HG02870 (cell line): ENCODE measurements at regions not wholly inside any gene's neighbourhood (a gene's known extent, or its start where the extent isn't known, plus 50 kb on each side); places are given as distances from the start of the nearest gene placed in this dataset.
"Not testable (repeated sequence)": the region's sequence is repeated elsewhere in the genome, so short reads cannot be mapped to it uniquely, and the experiment has no call there.

Source experiments
- ATAC-seq: cut with Tn5 transposase; IDR thresholded peaks from one replicate; pipeline ENCODE4 v1.9.1; 2021; ENCODE audit warnings: mild to moderate bottlenecking, moderate library complexity; ENCODE audit not compliant: unreplicated experiment

DNA sequence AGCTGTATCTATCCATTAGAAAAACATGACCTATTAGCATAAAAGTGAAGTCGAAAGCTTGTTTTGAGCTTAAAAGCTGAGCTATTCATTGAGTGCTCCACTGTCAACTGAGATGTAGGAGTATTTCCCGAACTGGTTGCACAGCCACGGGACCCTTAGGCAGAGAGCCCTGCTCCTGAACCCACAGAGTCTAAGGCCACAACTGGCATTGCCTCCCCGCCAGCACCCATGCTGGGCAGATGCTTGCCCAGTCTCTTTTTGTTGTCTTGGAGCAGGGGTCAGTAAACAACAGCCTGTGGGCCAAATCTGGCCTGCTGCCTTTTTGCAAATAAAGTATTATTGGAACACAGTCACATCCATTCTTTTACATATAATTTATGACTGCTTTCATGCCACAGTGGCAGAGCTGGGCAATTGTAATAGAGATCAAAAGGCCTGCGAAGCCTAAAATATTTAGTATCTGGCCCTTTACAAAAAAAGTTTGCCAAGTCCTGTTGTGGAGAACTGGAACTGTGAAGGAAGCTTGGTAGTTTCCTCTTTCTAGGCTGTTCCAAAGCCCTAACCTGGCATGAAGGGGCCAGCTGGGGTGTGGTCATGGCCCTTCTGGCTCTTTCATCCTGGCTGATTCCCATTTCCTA, 58.4 kb upstream of the WAPL start:
- no peak for ATAC-seq

DNA sequence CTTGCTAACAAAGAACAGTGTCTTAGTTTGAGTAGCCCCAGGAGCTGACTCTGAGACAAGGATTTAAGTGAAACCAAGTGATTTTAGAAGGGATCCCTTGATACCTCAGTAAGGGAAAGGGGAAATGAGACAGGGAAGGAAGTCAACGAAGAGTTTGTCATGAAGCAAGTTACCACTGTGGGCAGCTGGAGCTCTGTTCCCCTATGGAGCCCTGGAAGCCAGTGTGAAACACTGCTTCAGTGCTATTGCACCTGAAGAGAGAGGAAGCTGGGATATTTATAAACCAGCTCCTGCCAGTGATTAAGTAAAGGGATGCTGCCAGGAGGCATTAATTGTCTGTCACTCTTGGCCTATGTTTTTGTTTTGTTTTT, 58.9 kb upstream of the WAPL start:
- no peak for ATAC-seq

DNA sequence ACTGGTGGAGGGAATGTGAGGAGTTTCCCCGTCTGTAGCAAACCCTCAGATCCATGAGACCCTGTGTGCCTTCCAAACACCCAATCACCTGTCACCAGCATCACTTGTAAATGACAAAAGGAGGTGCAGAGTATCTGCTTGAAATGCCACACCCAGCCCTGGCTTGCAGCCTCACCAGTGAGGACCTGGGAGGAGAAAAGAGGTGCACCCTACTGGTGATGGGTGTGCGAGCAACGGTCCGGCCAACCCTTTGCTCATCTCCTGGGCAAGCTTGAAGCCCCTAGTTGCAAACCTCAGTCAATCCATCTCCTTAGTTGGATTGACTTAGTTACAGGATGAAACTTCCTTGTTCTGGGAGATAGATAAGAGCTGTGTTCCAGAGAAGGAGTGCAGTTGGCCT, 62.4 kb upstream of the WAPL start:
- no peak for ATAC-seq

DNA sequence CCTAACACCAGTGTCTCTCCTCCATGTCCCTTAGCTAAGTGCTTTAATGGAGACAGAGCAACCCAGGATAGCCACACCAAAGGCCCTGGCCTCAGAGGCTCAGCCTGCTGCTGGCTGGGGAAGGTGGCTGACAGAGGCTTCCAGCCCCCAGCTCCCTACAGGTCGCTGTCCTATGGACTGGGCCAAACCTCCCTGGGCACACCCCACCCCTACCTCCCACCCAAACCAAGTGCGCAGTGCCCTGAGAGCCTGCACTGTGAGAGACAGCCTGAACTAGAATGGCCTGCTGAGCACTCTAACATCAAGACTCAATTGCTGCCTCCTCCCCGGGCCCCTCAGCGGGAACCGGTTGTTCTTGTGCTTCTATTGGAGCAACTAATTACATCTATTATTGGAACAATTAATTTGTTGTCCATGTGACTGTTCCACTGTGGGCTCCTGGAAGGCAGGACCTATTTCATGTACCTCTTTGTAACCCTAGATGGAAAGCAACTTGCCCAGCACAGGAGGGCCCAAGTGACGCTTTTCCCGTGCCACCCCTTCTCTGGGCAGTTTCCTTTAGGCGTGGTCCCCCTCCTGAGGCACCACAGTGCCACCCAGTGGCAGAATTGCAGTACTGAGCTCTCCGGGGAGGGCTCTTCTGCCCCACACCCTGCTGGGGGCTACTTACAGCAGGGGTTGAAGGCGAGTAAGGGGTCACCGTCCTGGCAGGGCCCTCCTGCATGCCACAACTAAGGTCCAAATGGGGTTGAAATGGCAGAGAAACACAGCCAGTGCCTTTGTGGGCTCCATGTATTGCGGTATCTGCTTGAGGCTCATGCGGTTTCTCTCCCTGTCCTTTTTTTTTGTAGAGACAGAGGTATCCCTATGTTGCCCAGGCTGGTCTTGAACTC, 63.7 kb upstream of the WAPL start:
- ATAC-seq: peak; percentile 86

DNA sequence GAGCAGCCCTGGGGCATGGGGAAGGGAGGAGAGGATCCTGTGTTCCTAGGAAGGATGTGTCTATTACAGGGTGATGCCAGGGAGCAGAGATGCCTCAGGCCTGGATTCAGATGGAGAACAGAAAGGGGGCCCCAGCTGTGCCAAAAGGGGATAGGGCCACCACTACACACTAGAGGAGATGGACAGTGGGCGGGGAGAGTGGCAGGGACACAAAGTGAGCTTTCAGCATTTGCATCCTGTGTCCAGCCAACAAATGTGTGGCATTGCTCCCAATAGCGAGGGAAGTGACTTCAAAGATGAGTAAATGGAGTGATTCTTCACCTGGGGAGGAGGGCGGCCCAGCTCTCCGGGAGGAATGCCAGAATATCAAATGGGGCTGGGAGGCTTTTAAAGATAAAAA, 64.9 kb upstream of the WAPL start:
- no peak for ATAC-seq

DNA sequence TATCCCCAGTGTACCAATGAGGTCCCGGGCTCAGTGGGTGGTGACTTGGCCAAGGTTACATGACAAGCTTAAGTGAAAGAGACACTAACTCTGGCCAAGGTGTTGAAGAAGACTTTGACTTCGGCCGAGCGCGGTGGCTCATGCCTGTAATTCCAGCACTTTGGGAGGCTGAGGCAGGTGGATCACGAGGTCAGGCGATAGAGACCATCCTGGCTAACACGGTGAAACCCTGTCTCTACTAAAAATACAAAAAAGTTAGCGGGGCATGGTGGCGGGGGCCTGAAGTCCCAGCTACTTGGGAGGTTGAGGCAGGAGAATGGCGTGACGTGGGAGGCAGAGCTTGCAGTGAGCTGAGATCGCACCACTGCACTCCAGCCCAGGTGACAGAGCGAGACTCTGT, 65.6 kb upstream of the OPN4 start:
- ATAC-seq: not testable (repeated sequence)

DNA sequence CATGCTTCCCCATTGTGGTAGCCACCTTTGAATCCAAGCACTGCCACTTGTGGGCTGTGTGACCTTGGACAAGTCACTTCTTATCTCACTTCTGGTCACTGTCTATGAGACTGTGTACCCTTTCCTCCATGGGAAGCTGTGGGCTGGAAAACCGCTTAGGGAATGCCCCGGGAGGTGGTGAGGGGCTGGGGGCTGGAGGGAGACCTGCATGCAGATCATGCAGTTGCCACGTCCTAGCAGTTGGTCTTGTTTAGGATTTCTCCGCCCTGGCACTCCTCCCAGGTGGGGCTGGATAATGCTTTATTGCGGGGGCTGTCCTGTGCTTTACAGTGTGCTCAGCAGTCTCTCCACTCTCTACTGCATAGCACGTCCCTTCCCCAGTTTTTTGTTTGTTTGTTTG, 62.9 kb upstream of the OPN4 start:
- no peak for ATAC-seq

DNA sequence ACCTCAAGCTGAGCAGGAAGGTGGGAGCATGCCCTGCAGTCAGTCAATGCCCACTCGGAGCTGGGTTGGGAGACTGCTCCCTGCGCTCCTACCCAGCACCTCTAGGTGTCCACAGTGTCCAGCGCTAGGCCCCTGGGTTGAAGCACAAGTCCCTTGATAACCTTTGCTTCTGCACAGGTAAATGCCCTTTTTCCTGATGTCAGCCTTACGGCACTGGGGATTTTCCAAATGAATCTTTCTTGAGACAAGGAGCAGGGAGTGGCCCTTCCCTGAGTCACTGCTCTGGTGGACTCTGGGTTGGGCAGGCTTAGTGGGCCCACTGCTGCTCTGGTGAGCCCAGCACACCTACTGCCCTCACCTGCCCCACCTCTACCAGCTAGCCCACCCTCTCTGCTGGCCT, 61.9 kb upstream of the OPN4 start:
- no peak for ATAC-seq

DNA sequence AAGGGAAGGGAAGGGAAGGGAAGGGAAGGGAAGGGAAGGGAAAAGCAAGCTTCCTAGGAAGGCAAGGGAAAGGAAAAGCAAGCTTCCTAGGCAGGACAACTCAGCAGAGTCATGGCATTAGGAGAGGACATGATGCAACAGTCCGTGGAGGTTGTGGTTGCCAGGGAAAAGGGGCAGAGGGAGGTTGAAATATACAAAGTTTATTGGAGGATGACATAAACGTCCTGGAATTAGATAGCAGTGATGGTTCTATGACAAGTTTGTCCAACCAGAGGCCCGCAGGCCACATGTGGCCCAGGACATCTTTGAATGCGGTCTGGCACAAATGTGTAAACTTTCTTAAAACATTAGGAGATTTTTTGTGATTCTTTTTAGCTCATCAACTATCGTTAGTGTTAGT, 59.8 kb upstream of the OPN4 start:
- no peak for ATAC-seq

DNA sequence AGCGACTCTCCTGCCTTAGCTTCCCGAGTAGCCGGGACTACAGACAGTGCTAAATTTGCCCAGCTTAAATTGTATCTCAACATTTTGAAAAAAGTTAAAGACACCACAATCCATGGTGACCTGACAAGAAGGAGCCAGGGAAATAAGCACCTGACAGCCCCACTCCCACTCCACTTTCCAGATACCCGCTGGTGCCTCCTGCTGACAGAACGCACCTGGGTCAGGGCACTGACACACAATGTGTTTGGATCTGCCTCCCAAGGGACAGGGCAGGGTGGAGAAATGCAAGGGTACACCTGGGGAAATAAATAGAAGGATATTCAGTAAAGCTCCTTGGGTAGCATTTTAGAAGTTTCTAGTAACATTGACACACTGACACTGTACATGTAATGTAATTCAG, 58.9 kb upstream of the OPN4 start:
- no peak for ATAC-seq

DNA sequence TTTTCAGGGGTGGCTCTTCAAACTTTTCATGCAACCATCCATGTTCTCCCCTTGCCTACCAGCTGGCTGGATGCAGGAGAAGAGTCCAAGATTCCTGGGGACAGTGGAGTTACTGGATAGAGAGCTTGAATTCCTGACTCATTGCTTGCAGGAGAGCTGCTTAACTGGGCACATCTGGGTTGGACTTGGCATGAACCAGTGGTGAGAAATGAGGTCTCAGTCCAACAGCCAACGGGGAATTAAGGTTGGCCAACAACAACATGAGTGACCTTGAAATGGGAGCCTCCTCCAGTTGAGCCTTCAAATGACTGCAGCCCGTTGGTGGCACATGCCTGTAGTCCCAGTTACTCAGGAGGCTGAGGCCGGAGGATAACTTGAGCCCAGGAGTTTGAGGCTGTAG, 58.1 kb upstream of the OPN4 start:
- ATAC-seq: no peak

DNA sequence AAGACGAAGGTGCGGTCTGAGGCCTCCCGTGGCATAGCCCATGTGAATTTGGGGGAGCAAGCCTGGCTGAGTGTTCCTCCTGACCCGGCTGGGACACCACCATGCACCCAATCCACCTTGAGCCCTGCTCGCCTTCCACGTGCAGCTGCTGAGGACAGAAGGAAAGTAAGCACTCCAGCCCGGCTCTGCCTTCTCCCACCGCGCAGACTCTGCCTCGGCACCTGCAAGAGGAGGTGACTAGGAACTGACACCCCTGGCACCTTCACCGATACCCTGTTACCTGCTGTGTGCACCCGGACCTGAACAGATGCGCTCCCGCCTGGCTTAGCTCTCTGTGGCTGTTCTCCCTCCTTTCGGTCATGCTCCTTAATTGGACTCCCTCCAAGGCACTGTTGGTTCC, 57.0 kb upstream of the OPN4 start:
- no peak for ATAC-seq

DNA sequence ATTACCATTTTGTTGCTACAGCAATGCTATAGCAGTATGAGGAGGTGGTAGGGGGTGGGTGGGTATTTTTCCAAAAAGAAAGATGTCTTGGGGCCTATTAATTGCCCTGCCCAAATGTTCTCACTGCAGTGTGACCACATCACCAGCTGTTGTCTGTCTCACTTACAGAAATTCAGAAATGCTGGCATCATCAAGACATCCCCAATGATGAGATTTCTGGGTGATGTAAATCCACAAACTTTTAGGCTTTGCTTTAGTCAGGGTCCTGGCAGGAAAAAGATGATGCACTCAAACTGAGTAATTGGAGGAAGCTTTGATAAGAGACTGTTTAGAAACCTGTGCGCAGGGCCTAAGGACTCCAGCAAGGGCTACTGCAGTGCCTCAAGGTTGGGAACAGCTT, 56.2 kb upstream of the OPN4 start:
- no peak for ATAC-seq

DNA sequence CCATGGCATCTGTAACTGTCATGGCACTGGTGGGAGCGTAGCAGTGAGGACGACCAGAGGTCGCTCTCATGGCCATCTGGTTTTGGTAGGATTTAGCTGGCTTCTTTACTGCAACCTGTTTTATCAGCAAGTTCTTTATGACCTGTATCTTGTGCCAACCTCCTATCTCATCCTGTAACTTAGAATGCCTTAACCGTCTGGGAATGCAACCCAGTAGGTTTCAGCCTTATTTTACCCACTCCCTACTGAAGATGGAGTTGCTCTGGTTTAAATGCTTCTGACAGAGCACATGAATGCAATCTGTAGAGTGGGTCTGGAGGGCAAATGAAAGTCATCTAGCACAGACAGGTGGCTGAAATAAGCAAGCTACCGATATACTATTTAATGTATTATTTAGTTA, 55.3 kb upstream of the OPN4 start:
- ATAC-seq: no peak

DNA sequence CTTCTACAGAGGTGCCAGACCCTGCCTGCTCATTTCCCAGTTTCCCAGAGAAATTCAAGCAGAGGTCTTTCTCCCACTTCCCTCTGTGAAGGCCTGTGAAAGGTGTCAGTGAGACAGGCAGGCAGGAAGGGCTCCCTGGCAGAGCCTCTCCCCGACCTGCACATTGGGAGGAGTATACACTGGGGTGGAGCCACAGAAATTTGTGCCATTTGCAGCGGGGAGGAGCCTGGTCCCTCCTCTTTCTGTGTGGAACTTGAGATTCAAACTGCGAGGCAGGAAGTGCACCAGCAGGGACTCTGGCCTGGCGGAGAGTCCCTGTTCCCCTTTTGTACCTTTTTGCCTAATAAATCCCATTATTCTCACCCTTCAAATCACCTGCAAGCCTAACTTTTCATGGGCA, 54.6 kb upstream of the OPN4 start:
- peak; percentile 87 for ATAC-seq

DNA sequence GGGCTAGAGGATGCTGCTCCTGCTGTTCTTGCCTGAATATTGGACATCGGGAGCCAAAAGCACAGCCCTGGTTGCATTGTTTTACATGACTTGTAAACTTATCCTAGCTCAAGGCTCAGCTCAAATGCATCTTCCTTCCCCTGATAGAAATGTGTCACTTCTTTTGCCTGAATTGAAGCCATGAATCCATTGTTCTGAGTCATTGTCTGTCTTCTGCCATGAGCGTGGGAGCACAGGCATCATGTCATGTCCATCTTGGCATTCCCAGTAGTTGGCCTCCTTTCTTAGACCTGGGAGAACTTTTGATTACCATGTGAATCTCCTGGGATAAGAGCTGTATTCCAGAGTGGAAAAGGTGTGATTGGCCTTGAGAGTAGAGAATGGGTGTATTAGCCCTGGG, 54.1 kb upstream of the OPN4 start:
- ATAC-seq: no peak

DNA sequence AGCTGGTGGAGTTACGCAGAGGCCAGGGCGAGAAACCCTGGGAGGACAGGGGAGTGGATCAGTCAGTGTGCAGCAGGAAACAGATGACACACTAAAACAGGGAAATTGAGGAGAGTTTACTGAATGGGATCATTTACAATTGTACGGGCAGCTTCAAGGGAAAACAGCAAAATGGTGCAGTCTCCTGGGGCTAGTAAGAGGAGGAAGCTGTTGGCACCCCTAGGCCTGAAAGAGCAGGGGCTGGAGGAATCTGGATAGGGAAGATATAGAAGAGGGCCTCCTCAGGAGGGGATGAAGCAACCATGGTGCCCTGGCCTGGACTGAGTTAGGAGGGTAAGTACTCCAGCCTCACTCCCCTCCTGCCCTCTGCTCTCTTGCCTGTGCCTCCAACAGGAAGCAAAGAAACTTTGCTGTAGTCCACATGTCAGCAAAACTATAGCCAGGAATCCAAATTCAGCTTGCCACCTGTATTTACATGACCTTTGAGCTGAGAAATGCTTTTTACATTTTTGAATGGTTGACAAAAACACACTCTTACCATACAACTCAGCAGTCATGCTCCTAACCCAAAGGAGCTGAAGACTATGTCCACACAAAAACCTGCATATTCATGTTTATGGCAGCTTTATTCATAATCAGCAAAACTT, 52.3 kb upstream of the OPN4 start:
- no peak for ATAC-seq

DNA sequence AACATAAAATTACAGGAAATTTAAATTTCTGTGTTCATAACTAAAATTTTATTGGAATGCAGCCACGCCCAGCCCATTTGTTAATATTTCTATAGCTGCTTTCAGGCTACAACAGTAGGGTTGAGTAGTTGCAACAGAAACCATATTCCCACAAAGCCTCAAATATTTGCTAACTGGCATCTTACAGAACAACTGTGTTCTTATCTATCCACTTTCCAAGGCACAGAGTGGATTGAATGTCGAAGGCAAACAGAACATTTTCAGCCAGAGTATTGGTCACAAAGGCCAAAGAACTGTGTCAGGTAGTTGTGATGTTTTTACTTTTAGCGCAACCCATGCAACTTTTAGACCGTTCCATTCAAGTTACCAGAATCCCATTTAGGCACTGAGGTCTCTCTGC, 51.1 kb upstream of the OPN4 start:
- no peak for ATAC-seq
